ENCODE measurements at regions not wholly inside any gene's neighbourhood (a gene's known extent, or its start where the extent isn't known, plus 50 kb on each side); places are given as distances from the start of the nearest gene placed in this dataset.

DNA sequence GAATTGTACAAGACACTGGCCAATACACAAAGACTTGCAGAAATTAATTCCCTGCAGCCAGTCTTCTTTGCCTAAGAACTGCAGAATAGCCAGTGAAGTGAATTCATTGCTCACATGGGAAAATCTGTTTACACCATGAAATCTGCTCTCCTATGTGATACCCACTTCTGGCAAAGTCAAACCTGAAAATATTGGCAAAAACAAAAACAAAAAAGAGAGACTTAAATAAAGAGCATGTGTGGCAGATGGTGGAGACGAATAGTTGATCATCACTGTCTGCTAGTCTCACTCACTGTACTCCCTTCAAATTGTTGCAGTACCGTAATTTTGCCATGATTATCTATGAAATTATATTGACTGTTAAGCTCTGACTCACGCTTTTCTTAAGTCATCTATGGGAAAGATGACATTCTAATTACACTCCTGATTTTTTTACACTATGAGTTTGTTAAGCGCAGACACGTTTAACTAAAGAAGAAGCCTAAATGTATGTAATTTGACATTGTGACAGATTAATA, 406.8 kb downstream of the PCDH7 start:
- TF ChIP-seq, protein P1, sequence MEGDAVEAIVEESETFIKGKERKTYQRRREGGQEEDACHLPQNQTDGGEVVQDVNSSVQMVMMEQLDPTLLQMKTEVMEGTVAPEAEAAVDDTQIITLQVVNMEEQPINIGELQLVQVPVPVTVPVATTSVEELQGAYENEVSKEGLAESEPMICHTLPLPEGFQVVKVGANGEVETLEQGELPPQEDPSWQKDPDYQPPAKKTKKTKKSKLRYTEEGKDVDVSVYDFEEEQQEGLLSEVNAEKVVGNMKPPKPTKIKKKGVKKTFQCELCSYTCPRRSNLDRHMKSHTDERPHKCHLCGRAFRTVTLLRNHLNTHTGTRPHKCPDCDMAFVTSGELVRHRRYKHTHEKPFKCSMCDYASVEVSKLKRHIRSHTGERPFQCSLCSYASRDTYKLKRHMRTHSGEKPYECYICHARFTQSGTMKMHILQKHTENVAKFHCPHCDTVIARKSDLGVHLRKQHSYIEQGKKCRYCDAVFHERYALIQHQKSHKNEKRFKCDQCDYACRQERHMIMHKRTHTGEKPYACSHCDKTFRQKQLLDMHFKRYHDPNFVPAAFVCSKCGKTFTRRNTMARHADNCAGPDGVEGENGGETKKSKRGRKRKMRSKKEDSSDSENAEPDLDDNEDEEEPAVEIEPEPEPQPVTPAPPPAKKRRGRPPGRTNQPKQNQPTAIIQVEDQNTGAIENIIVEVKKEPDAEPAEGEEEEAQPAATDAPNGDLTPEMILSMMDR (IDR thresholded peaks at IDR 0.05; ENCODE audit: low read depth, low read length, missing control alignments), result no peak

GRCh38 chr4:31130930-31131329, 410.8 kb downstream of the PCDH7 start:
- DNase-seq (ENCODE audit: extremely low read depth, low read depth), result no peak
- H3K4me3 ChIP-seq (replicated peaks; ENCODE audit: low read depth, low read length), result no peak overlapping the region
- TF ChIP-seq, protein P1 (IDR thresholded peaks at IDR 0.05; ENCODE audit: low read depth, low read length, missing control alignments), result no peak

More for the DNA sequence above, 406.8 kb downstream of the PCDH7 start:
- no peak for DNase-seq (ENCODE audit: extremely low read depth, low read depth)
- H3K4me3 ChIP-seq (replicated peaks; ENCODE audit: low read depth, low read length), result no peak overlapping the region

GRCh38 chr4:31134720-31135119, 414.6 kb downstream of the PCDH7 start:
- H3K4me3 ChIP-seq (replicated peaks; ENCODE audit: low read depth, low read length), result no peak overlapping the region
- TF ChIP-seq, protein P1 (IDR thresholded peaks at IDR 0.05; ENCODE audit: low read depth, low read length, missing control alignments), result no peak
- DNase-seq (ENCODE audit: extremely low read depth, low read depth), result no peak

DNA sequence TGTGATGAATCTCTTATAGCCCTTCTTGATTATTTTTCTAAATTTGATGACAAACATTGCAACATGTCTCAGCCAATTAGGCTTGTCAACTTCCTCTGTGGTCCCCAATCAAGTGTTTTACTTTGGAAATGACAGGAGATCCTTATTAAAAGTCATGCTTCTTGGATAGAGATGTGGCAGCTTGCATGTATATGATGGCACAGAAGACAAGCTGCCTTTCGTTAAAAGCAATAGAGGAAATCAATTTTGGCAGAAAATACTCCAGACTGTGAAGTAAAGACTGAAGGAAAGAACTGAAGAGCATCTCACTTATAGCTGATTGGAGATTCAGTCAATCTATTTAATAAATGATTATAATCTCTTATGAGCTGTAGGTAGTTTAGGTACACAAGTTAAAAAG, 419.6 kb downstream of the PCDH7 start:
- DNase-seq (ENCODE audit: extremely low read depth, low read depth), result no peak
- TF ChIP-seq, protein P1 (IDR thresholded peaks at IDR 0.05; ENCODE audit: low read depth, low read length, missing control alignments), result no peak
- H3K4me3 ChIP-seq (replicated peaks; ENCODE audit: low read depth, low read length), result no peak overlapping the region

DNA sequence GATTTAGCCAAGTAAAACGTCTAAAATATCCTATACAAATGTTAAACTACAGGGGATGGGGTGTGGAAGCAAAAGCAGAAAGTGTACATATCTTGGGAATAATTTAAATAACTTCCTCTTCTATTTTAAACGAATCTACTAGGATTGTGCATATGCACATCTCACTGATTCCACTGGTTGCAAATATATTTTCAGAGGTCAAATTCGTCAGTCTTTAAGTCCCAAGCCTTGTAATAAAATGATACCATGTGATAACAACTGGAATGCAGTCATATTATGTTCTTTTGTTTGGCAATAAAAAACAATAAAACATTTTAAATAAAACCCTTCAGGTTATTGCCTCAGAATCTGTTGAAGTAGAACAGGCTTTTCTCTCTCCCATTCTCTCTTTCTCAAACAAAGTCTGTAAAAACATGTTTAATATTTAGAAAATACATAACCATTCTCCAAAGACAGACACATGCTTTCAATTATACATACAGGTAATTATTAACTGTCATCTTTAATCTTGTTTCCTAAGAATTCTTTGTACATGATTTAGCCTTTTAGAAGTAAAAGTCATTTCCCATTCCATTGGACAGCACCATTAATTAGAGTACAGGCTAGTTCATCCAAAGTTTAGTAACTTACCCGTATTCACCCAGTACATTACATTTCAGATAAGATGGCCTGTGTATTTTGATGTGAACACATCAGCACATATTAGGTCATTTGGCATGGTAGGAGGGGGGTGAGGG, 421.1 kb downstream of the PCDH7 start:
- no peak for DNase-seq (ENCODE audit: extremely low read depth, low read depth)
- H3K4me3 ChIP-seq (replicated peaks; ENCODE audit: low read depth, low read length), result no peak overlapping the region
- TF ChIP-seq, protein P1 (IDR thresholded peaks at IDR 0.05; ENCODE audit: low read depth, low read length, missing control alignments), result no peak

GRCh38 chr4:31141832-31142142, 421.6 kb downstream of the PCDH7 start:
- TF ChIP-seq, protein P1 (IDR thresholded peaks at IDR 0.05; ENCODE audit: low read depth, low read length, missing control alignments), result no peak
- DNase-seq (ENCODE audit: extremely low read depth, low read depth), result no peak
- H3K4me3 ChIP-seq (replicated peaks; ENCODE audit: low read depth, low read length), result no peak overlapping the region

DNA sequence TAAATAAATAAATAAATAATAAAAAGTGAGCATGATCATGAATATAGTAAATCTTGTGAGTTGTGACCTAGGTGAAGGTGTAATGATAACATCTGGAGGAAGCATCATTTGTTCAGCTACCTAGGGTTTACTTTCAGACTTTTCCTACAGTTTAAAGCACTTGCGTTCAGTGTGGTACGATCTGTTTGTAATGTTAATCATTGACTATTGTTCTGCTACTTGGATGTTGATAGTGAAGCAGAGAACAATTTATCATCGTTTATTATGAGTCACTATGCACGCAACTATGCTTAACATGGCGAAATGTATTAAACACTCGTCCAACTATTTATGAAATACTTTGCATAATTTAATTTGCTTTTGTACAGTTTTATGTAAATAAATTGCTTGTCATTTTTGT, 426.2 kb downstream of the PCDH7 start:
- TF ChIP-seq, protein P1 (IDR thresholded peaks at IDR 0.05; ENCODE audit: low read depth, low read length, missing control alignments), result no peak
- no peak for DNase-seq (ENCODE audit: extremely low read depth, low read depth)
- H3K4me3 ChIP-seq (replicated peaks; ENCODE audit: low read depth, low read length), result no peak overlapping the region

Data from HFF-Myc (cell line).